Neural cell (in vitro differentiated cells): ENCODE measurements at regions not wholly inside any gene's neighbourhood (a gene's known extent, or its start where the extent isn't known, plus 50 kb on each side); places are given as distances from the start of the nearest gene placed in this dataset.

ENCODE experiments used
- H2AFZ ChIP-seq: fragments of 200-600, 300-800 bp; sonication (generic), shearing (Covaris generic); 2 replicates; pipeline ENCODE4 v1.6.0; 2014; ENCODE audit warnings: low read depth, mild to moderate bottlenecking, antibody characterized with exemption, low read length, moderate library complexity
- H3F3A ChIP-seq: fragments of 200-600 bp; shearing (Covaris generic); 2 replicates; pipeline ENCODE4 v1.6.1; 2016; ENCODE audit warnings: mild to moderate bottlenecking, moderate library complexity, mixed read lengths, antibody characterized with exemption, low read length; ENCODE audit not compliant: insufficient read depth, poor library complexity, severe bottlenecking
- H3K27ac ChIP-seq: fragments of 200-600, 300-800 bp; sonication (generic), shearing (Covaris generic); 2 replicates; pipeline ENCODE4 v1.5.1; 2014; ENCODE audit warnings: mild to moderate bottlenecking, low read length, moderate library complexity
- H3K27me3 ChIP-seq: fragments of 300-800, 200-600 bp; sonication (generic), shearing (Covaris generic); 2 replicates; pipeline ENCODE4 v1.6.0; 2014; ENCODE audit warnings: mild to moderate bottlenecking, low read depth, low read length, moderate library complexity; ENCODE audit not compliant: insufficient read depth
- H3K36me3 ChIP-seq: fragments of 300-800, 200-600 bp; sonication (generic), shearing (Covaris generic); 2 replicates; pipeline ENCODE4 v1.5.1; 2014; ENCODE audit warnings: mild to moderate bottlenecking, antibody characterized with exemption, low read length, moderate library complexity; ENCODE audit not compliant: insufficient read depth
- H3K4me2 ChIP-seq: fragments of 300-800, 200-600 bp; sonication (generic), shearing (Covaris generic); 2 replicates; pipeline ENCODE4 v1.6.0; 2014; ENCODE audit warnings: mild to moderate bottlenecking, low read length
- H3K4me3 ChIP-seq: fragments of 300-800, 200-600 bp; sonication (generic), shearing (Covaris generic); 2 replicates; pipeline ENCODE4 v1.5.1; 2014; ENCODE audit warnings: mild to moderate bottlenecking, low read length, moderate library complexity
- H3K79me2 ChIP-seq: fragments of 200-600 bp; shearing (Covaris generic); replicated peaks from 2 replicates; pipeline ENCODE4 v1.6.0; 2014; ENCODE audit warnings: mild to moderate bottlenecking, low read length, moderate library complexity; ENCODE audit not compliant: insufficient read depth
- H3K9ac ChIP-seq: fragments of 300-800, 200-600 bp; sonication (generic), shearing (Covaris generic); 2 replicates; pipeline ENCODE4 v1.6.1; 2016; ENCODE audit warnings: mild to moderate bottlenecking, low read length, mixed read lengths
- H3K9me2 ChIP-seq: fragments of 200-600 bp; shearing (Covaris generic); 2 replicates; pipeline ENCODE4 v1.6.1; 2016; ENCODE audit warnings: mild to moderate bottlenecking, low read length, mixed read lengths; ENCODE audit not compliant: insufficient read depth
- H3K9me3 ChIP-seq: fragments of 200-600, 300-800 bp; sonication (generic), shearing (Covaris generic); 2 replicates; pipeline ENCODE4 v1.6.1; 2016; ENCODE audit warnings: mild to moderate bottlenecking, mixed run types, low read length, moderate library complexity, mixed read lengths
- H4K20me1 ChIP-seq: fragments of 200-600 bp; shearing (Covaris generic); 2 replicates; pipeline ENCODE4 v1.6.1; 2016; ENCODE audit warnings: mild to moderate bottlenecking, mixed run types; ENCODE audit not compliant: insufficient read depth
- EP300 ChIP-seq: fragments of 450-650 bp; conservative IDR thresholded peaks from 2 replicates; pipeline ENCODE4 v1.6.1; 2014; ENCODE audit warnings: antibody characterized with exemption, mild to moderate bottlenecking, moderate library complexity; ENCODE audit not compliant: poor library complexity, severe bottlenecking
- EZH2 ChIP-seq: fragments of 200-600, 300-800 bp; shearing (Covaris generic), sonication (generic); IDR thresholded peaks from 2 replicates; pipeline ENCODE4 v1.6.1; 2014; ENCODE audit warnings: antibody characterized with exemption, low read length, borderline replicate concordance, mild to moderate bottlenecking; ENCODE audit not compliant: insufficient read depth, poor library complexity, severe bottlenecking
- MXI1 ChIP-seq: fragments of 450-650 bp; conservative IDR thresholded peaks from 2 replicates; pipeline ENCODE4 v1.6.1; 2014; ENCODE audit warnings: antibody characterized with exemption, mild to moderate bottlenecking; ENCODE audit not compliant: poor library complexity, severe bottlenecking
- POLR2AphosphoS5 ChIP-seq: IDR thresholded peaks from 2 replicates; pipeline ENCODE4 v1.6.1; 2012
- RAD21 ChIP-seq: fragments of 450-650 bp; conservative IDR thresholded peaks from 2 replicates; pipeline ENCODE4 v1.6.1; 2014; ENCODE audit warnings: antibody characterized with exemption, mild to moderate bottlenecking, moderate library complexity
- REST ChIP-seq: IDR thresholded peaks from 2 replicates; pipeline ENCODE4 v1.6.1; 2012; ENCODE audit warnings: borderline replicate concordance
- SMC3 ChIP-seq: fragments of 450-650 bp; conservative IDR thresholded peaks from 2 replicates; pipeline ENCODE4 v1.6.1; 2014; ENCODE audit warnings: antibody characterized with exemption, mild to moderate bottlenecking, moderate library complexity; ENCODE audit not compliant: poor library complexity
- TAF1 ChIP-seq: IDR thresholded peaks from 2 replicates; pipeline ENCODE4 v1.6.1; 2012; ENCODE audit warnings: low read depth
- TF ChIP-seq, protein P1 (sequence below): fragments of 450-650 bp; IDR thresholded peaks from 2 replicates; pipeline ENCODE4 v1.5.1; 2014; ENCODE audit warnings: antibody characterized with exemption, mild to moderate bottlenecking, moderate library complexity; ENCODE audit not compliant: poor library complexity, severe bottlenecking

- Histone ChIP-seq H2AFZ (no peak overlapping the region), H3K36me3 (no peaks in the 10 kb centered on the region), H3K9me2 (no peaks in the 10 kb centered on the region), H3K4me3 (no peak overlapping the region), H3F3A (no peaks in the 10 kb centered on the region), H3K4me2 (no peak overlapping the region), H3K27me3 (no peaks in the 10 kb centered on the region), H3K27ac (no peak overlapping the region), H3K79me2 (no peaks in the 10 kb centered on the region), H3K9me3 (no peaks in the 10 kb centered on the region), H4K20me1 (no peaks in the 10 kb centered on the region), H3K9ac (no peak overlapping the region)
- TF ChIP-seq TAF1 (no peak), EZH2 (no peak), SMC3 (no peak), RAD21 (no peak), REST (no peak), MXI1 (no peak), POLR2AphosphoS5 (no peak), EP300 (no peak)
- TF ChIP-seq, protein P1, sequence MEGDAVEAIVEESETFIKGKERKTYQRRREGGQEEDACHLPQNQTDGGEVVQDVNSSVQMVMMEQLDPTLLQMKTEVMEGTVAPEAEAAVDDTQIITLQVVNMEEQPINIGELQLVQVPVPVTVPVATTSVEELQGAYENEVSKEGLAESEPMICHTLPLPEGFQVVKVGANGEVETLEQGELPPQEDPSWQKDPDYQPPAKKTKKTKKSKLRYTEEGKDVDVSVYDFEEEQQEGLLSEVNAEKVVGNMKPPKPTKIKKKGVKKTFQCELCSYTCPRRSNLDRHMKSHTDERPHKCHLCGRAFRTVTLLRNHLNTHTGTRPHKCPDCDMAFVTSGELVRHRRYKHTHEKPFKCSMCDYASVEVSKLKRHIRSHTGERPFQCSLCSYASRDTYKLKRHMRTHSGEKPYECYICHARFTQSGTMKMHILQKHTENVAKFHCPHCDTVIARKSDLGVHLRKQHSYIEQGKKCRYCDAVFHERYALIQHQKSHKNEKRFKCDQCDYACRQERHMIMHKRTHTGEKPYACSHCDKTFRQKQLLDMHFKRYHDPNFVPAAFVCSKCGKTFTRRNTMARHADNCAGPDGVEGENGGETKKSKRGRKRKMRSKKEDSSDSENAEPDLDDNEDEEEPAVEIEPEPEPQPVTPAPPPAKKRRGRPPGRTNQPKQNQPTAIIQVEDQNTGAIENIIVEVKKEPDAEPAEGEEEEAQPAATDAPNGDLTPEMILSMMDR, result no peak
Observed at GRCh38 chr2:10196110-10196892, 73.8 kb downstream of the RRM2 start.

DNA sequence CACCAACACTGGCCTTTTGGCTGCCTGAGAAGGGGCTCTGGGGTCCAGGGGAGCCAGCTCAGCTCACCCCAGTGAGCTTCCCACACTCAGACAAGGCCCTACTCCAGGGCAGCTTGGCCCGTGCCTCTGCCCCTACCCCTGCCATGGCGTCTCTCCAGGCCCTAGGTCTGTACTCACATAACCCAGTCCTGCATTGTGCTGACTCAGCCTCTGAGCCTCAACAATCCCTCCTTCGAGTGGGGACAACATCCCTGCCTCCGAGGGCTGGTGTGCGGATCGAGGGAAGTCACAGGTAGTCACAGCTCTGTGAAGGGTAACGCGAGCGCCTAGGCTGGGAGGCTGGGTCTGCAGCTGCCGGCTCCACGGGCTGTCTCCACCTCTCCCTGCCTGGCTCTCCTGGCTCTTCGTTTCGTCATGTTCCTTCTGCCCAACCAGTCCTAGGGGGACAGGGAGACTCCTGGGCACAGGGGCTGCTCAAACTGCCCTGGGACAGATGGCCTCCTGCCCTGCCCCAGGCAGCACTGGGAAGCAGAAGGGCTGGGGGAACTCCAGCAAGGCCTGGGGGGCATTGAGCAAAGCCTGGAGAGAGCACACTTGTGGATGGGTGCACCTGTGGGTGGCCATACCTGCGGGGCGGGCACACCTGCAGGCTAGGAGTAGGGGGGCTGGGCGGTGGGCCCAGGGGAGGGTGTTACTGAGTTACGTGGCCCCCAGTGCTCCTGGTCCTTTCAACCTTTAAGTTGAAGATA lies 74.6 kb downstream of the RRM2 start:
- no peaks in the 10 kb centered on the region for H3K79me2 ChIP-seq
- H3F3A ChIP-seq, result no peaks in the 10 kb centered on the region
- H3K9ac ChIP-seq, result no peak overlapping the region
- H3K36me3 ChIP-seq, result no peaks in the 10 kb centered on the region
- no peak overlapping the region for H3K4me3 ChIP-seq
- H3K27ac ChIP-seq, result no peak overlapping the region
- no peak overlapping the region for H2AFZ ChIP-seq
- TF ChIP-seq RAD21, result no peak
- TF ChIP-seq EP300, result no peak
- TF ChIP-seq MXI1, result no peak
- TF ChIP-seq POLR2AphosphoS5, result no peak
- TF ChIP-seq EZH2, result no peak
- TF ChIP-seq REST, result no peak
- TF ChIP-seq, protein P1, result no peak
- TF ChIP-seq SMC3, result no peak
- TF ChIP-seq TAF1, result no peak
- H3K27me3 ChIP-seq, result no peaks in the 10 kb centered on the region
- H3K9me3 ChIP-seq, result no peaks in the 10 kb centered on the region
- H3K4me2 ChIP-seq, result no peak overlapping the region
- H3K9me2 ChIP-seq, result no peaks in the 10 kb centered on the region
- no peaks in the 10 kb centered on the region for H4K20me1 ChIP-seq
